ENCODE measurements at regions not wholly inside any gene's neighbourhood (a gene's known extent, or its start where the extent isn't known, plus 50 kb on each side); places are given as distances from the start of the nearest gene placed in this dataset.
"Not testable (repeated sequence)": the region's sequence is repeated elsewhere in the genome, so short reads cannot be mapped to it uniquely, and the experiment has no call there.

- H3K4me3 ChIP-seq, result no peak overlapping the region
- no peak for TF ChIP-seq POLR2A (IDR thresholded peaks at IDR 0.05)
- TF ChIP-seq CTCF (IDR thresholded peaks at IDR 0.05), result no peak
- no peak for TF ChIP-seq EP300 (IDR thresholded peaks at IDR 0.05)
- no peak for TF ChIP-seq POLR2AphosphoS5 (IDR thresholded peaks at IDR 0.05)
- H3K4me1 ChIP-seq, result no peaks in the 10 kb centered on the region
- H3K36me3 ChIP-seq, result no peaks in the 10 kb centered on the region
- no peak for DNase-seq (ENCODE audit: low spot score in 2 of 2)
- WGBS, result 84% methylated on average over 2 of the region's 2 CpGs
- no peak overlapping the region for H3K27ac ChIP-seq
- H3K27me3 ChIP-seq, result no peaks in the 10 kb centered on the region
- no peaks in the 10 kb centered on the region for H3K9me3 ChIP-seq
These were observed 1430.1 kb upstream of the SEL1L start for GRCh38 chr14:82963756-82964155.

GRCh38 chr14:82987502-82988124 is 1454.0 kb upstream of the SEL1L start:
- no peaks in the 10 kb centered on the region for H3K36me3 ChIP-seq
- H3K27ac ChIP-seq, result no peak overlapping the region
- WGBS, result 63% methylated on average over 5 of the region's 5 CpGs
- TF ChIP-seq POLR2AphosphoS5 (IDR thresholded peaks at IDR 0.05), result no peak
- no peaks in the 10 kb centered on the region for H3K9me3 ChIP-seq
- no peak overlapping the region for H3K4me3 ChIP-seq
- no peak for DNase-seq (ENCODE audit: low spot score in 2 of 2)
- no peaks in the 10 kb centered on the region for H3K4me1 ChIP-seq
- no peaks in the 10 kb centered on the region for H3K27me3 ChIP-seq

- not testable (repeated sequence) for H3K27me3 ChIP-seq; H3K36me3 ChIP-seq; H3K27ac ChIP-seq; H3K4me3 ChIP-seq; H3K4me1 ChIP-seq; DNase-seq (ENCODE audit: low spot score in 2 of 2); H3K9me3 ChIP-seq
- WGBS, result 94% methylated on average over 8 of the region's 8 CpGs
These were observed 1460.9 kb upstream of the SEL1L start for GRCh38 chr14:82994547-82994946.

- DNase-seq (ENCODE audit: low spot score in 2 of 2), result no peak
- H3K4me3 ChIP-seq, result no peak overlapping the region
- H3K27ac ChIP-seq, result no peak overlapping the region
- TF ChIP-seq CTCF (IDR thresholded peaks at IDR 0.05) (no peak), POLR2A (IDR thresholded peaks at IDR 0.05) (no peak), POLR2AphosphoS5 (IDR thresholded peaks at IDR 0.05) (no peak), EP300 (IDR thresholded peaks at IDR 0.05) (no peak)
- no peaks in the 10 kb centered on the region for H3K27me3 ChIP-seq
- no peaks in the 10 kb centered on the region for H3K4me1 ChIP-seq
- no peaks in the 10 kb centered on the region for H3K9me3 ChIP-seq
- H3K36me3 ChIP-seq, result no peaks in the 10 kb centered on the region
These were observed 1466.1 kb upstream of the SEL1L start for GRCh38 chr14:82999802-83000201.

GRCh38 chr14:83004456-83005006 is 1470.9 kb upstream of the SEL1L start:
- 43% methylated on average over 2 of the region's 2 CpGs for WGBS
- Histone ChIP-seq H3K36me3 (no peaks in the 10 kb centered on the region), H3K9me3 (no peaks in the 10 kb centered on the region), H3K27ac (no peak overlapping the region), H3K27me3 (no peaks in the 10 kb centered on the region), H3K4me3 (no peak overlapping the region), H3K4me1 (no peaks in the 10 kb centered on the region)
- TF ChIP-seq POLR2A (IDR thresholded peaks at IDR 0.05) (no peak), CTCF (IDR thresholded peaks at IDR 0.05) (no peak), POLR2AphosphoS5 (IDR thresholded peaks at IDR 0.05) (no peak), EP300 (IDR thresholded peaks at IDR 0.05) (no peak)
- DNase-seq (ENCODE audit: low spot score in 2 of 2), result no peak

- no peak for TF ChIP-seq EP300 (IDR thresholded peaks at IDR 0.05)
- TF ChIP-seq CTCF (IDR thresholded peaks at IDR 0.05), result no peak
- no peak for TF ChIP-seq POLR2A (IDR thresholded peaks at IDR 0.05)
- H3K9me3 ChIP-seq, result no peaks in the 10 kb centered on the region
- H3K27ac ChIP-seq, result no peak overlapping the region
- no peak for DNase-seq (ENCODE audit: low spot score in 2 of 2)
- 72% methylated on average over 1 of the region's 1 CpG for WGBS
- H3K4me3 ChIP-seq, result no peak overlapping the region
- no peaks in the 10 kb centered on the region for H3K27me3 ChIP-seq
- no peaks in the 10 kb centered on the region for H3K36me3 ChIP-seq
- no peaks in the 10 kb centered on the region for H3K4me1 ChIP-seq
These were observed 1472.5 kb upstream of the SEL1L start for GRCh38 chr14:83006121-83006670.

GRCh38 chr14:83007052-83007451 is 1473.4 kb upstream of the SEL1L start:
- not testable (repeated sequence) for H3K27me3 ChIP-seq; H3K4me1 ChIP-seq; H3K9me3 ChIP-seq; DNase-seq (ENCODE audit: low spot score in 2 of 2); H3K4me3 ChIP-seq; H3K36me3 ChIP-seq; H3K27ac ChIP-seq
- 99% methylated on average over 7 of the region's 7 CpGs for WGBS
